Immature natural killer cell (primary cell): ENCODE measurements at regions not wholly inside any gene's neighbourhood (a gene's known extent, or its start where the extent isn't known, plus 50 kb on each side); places are given as distances from the start of the nearest gene placed in this dataset.

Source experiments
- DNase-seq, 3 donors: peaks; one replicate each; pipeline ENCODE4 v3.0.0; 2022; ENCODE audit warnings: mixed read lengths in 1 of 3
- H3K27ac Mint-ChIP-seq, 6 donors: one replicate each; pipeline ENCODE4 v1.8.0; 2020; ENCODE audit warnings: mixed read lengths in 6 of 6, mild to moderate bottlenecking in 5 of 6, inconsistent platforms in 4 of 6, moderate library complexity in 3 of 6
- H3K27me3 Mint-ChIP-seq, 3 donors: one replicate each; pipeline ENCODE4 v1.8.0; 2020 to 2021; ENCODE audit warnings: low read depth in 3 of 3, mild to moderate bottlenecking in 3 of 3, mixed read lengths in 3 of 3, moderate library complexity in 3 of 3, inconsistent platforms in 1 of 3
- H3K36me3 Mint-ChIP-seq, 3 donors: one replicate each; pipeline ENCODE4 v1.8.0; 2020; ENCODE audit warnings: mixed read lengths in 3 of 3, inconsistent platforms in 2 of 3, mild to moderate bottlenecking in 2 of 3
- H3K4me1 Mint-ChIP-seq, 2 donors: one replicate each; pipeline ENCODE4 v1.8.0; 2020; ENCODE audit warnings: inconsistent platforms in 2 of 2, mild to moderate bottlenecking in 2 of 2, mixed read lengths in 2 of 2, moderate library complexity in 1 of 2
- H3K4me3 Mint-ChIP-seq, 5 donors: one replicate each; pipeline ENCODE4 v1.8.0; 2020; ENCODE audit warnings: mild to moderate bottlenecking in 5 of 5, mixed read lengths in 5 of 5, inconsistent platforms in 3 of 5, moderate library complexity in 3 of 5
- H3K9me3 Mint-ChIP-seq, 6 donors: one replicate each; pipeline ENCODE4 v1.8.0; 2020; ENCODE audit warnings: mild to moderate bottlenecking in 6 of 6, mixed read lengths in 6 of 6, inconsistent platforms in 4 of 6, moderate library complexity in 3 of 6

DNA sequence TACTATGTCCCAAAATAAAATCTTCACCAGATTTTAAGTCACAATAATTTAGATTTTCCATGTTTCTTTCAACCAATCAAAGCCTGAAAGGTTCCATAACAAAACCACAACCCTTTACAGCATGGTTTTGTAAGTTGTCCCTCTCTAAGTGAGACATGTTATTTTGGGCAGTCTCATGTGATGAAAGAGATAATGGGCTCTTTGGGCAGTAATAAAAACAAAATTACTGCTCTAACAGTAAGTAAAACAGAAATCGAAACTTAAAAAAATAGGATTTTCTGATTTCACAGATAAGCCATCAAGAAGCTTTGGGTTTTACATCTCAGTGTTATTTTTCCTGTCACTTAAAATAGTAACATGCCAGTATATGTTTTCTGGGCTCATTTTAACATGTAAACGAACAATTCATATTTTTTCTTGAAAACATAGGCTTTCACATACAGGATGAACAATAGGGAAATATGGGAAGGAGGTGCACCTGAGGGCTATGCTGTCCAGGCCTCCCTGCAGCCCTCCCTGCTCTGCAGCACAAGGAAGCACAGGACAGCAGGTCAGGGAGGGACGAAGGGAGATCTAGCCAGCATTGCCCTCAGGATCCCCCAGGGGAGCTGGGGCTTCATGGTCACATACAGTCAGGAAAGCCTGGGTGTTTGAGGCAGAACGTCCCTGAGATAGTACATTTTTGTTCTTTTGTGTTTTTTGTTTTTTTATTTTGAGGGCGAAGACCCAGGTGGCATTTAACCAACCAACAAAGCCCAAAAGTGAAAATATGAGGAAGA, 157.4 kb downstream of the SHOX2 start:
- Mint-ChIP-seq H3K36me3 (no peaks in the 10 kb centered on the region), H3K27me3 (no peaks in the 10 kb centered on the region), H3K9me3 (peaks cover 1 to 12% (median 5%) of the 10 kb centered on the region in 6 donors), H3K27ac (no peak overlapping the region), H3K4me1 (no peaks in the 10 kb centered on the region), H3K4me3 (no peak overlapping the region)
- no peak for DNase-seq

DNA sequence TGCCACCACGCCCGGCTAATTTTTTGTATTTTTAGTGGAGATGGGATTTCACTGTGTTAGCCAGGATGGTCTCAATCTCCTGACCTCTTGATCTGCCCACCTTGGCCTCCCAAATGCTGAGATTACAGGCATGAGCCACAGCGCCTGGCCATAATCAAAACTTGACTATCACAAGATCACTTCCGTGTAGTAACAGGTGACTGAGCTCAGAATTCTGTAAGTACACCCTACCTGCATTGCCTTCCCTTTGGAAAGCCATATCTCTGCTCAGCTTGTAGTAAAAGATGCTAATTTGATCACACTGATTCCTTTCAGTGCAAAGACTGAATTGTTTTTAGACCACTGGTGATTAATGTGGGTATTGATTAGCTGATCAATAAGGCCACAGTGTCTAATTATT, 167.1 kb downstream of the SHOX2 start:
- Mint-ChIP-seq H3K36me3 (no peaks in the 10 kb centered on the region), H3K27me3 (peaks cover 0 to 5% (median 3%) of the 10 kb centered on the region in 3 donors), H3K27ac (no peak overlapping the region), H3K4me3 (no peak overlapping the region), H3K9me3 (peaks cover 0 to 11% (median 1%) of the 10 kb centered on the region in 6 donors), H3K4me1 (no peaks in the 10 kb centered on the region)
- no peak for DNase-seq

GRCh38 chr3:157938154-157938779, 168.0 kb downstream of the SHOX2 start:
- peaks cover 0 to 11% (median under 1%) of the 10 kb centered on the region in 6 donors for H3K9me3 Mint-ChIP-seq
- H3K4me1 Mint-ChIP-seq: no peaks in the 10 kb centered on the region
- DNase-seq: no peak
- peaks cover 0 to 4% (median 3%) of the 10 kb centered on the region in 3 donors for H3K27me3 Mint-ChIP-seq
- H3K36me3 Mint-ChIP-seq: no peaks in the 10 kb centered on the region
- H3K27ac Mint-ChIP-seq: no peak overlapping the region
- H3K4me3 Mint-ChIP-seq: no peak overlapping the region

DNA sequence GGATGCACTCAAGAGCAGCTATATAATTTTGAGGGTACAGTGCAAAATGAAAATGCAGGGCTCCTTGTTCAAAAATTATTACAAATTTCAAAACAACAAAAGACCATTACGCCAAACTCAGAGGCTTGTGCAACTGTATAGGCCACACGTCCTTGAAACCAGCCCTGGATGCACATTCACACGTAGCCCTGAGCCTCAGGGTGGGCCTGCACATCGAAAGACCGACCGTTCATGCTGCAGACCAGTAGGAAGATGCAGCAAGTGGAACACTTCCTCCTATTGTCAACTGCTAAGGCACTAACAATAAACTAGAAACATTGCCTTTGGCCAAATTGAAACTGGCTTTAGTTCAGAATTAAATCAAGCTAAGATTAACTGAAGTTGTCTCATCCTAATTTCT, 174.7 kb downstream of the SHOX2 start:
- no peaks in the 10 kb centered on the region for H3K4me1 Mint-ChIP-seq
- no peak overlapping the region for H3K4me3 Mint-ChIP-seq
- no peak for DNase-seq
- peaks cover 0 to 3% (median 0%) of the 10 kb centered on the region in 3 donors for H3K27me3 Mint-ChIP-seq
- H3K9me3 Mint-ChIP-seq: peaks cover 0 to 13% (median 0%) of the 10 kb centered on the region in 6 donors
- no peak overlapping the region for H3K27ac Mint-ChIP-seq
- no peaks in the 10 kb centered on the region for H3K36me3 Mint-ChIP-seq

- Mint-ChIP-seq H3K9me3 (peaks cover 0 to 16% (median 1%) of the 10 kb centered on the region in 6 donors), H3K27me3 (no peaks in the 10 kb centered on the region), H3K4me1 (no peaks in the 10 kb centered on the region), H3K36me3 (no peaks in the 10 kb centered on the region), H3K27ac (no peak overlapping the region), H3K4me3 (no peak overlapping the region)
- no peak for DNase-seq
These were observed 176.0 kb downstream of the SHOX2 start for GRCh38 chr3:157930000-157930780.

DNA sequence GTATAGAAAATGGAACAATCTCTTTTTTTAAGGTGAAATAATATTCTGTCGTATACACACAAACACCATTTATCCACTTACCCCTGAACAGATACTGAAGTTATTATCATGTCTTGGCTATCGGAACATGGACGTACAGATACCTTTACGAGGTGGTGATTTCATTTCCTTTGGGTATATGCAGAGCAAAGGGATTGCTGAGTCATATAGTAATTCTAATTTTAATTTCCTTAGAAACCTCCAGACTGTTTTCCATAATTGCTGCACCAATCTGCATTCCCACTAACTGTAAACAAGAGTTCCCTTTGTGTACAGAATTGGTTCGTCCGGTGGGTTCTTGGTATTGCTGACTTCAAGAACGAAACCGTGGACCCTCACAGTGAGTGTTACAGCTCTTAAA, 179.4 kb downstream of the SHOX2 start:
- no peak overlapping the region for H3K27ac Mint-ChIP-seq
- H3K36me3 Mint-ChIP-seq: no peaks in the 10 kb centered on the region
- peaks cover 0 to 16% (median 1%) of the 10 kb centered on the region in 6 donors for H3K9me3 Mint-ChIP-seq
- no peak for DNase-seq
- H3K27me3 Mint-ChIP-seq: peaks cover 0 to 4% (median 2%) of the 10 kb centered on the region in 3 donors
- H3K4me1 Mint-ChIP-seq: no peaks in the 10 kb centered on the region
- no peak overlapping the region for H3K4me3 Mint-ChIP-seq

- no peaks in the 10 kb centered on the region for H3K4me1 Mint-ChIP-seq
- H3K27me3 Mint-ChIP-seq: peaks cover 0 to 4% (median 4%) of the 10 kb centered on the region in 3 donors
- H3K36me3 Mint-ChIP-seq: no peaks in the 10 kb centered on the region
- peaks cover 0 to 10% (median 0%) of the 10 kb centered on the region in 6 donors for H3K9me3 Mint-ChIP-seq
- DNase-seq: no peak
- H3K27ac Mint-ChIP-seq: no peak overlapping the region
- no peak overlapping the region for H3K4me3 Mint-ChIP-seq
These were observed 183.6 kb downstream of the SHOX2 start for GRCh38 chr3:157922614-157923013.

DNA sequence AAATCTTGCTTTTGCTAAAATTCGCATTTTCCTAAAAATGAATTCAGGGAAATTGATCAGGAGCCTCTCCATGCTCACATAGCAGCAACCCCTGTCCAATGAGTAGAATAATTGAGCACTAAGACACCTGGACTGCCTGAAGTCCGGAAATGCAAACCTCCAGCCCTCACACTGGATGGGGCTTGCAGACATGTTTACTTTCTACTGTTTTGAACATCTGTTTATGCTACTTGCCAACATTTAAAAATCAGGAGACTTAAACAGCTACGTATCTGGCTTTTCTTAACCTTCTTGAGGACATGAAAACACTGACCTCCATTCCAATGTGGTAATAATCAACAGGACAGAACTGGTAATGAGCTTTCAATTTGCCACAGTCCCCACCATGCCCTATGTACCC, 184.4 kb downstream of the SHOX2 start:
- H3K27me3 Mint-ChIP-seq: peaks cover 0 to 4% (median 4%) of the 10 kb centered on the region in 3 donors
- no peak overlapping the region for H3K27ac Mint-ChIP-seq
- DNase-seq: no peak
- peaks cover 0 to 17% (median 0%) of the 10 kb centered on the region in 6 donors for H3K9me3 Mint-ChIP-seq
- no peak overlapping the region for H3K4me3 Mint-ChIP-seq
- no peaks in the 10 kb centered on the region for H3K4me1 Mint-ChIP-seq
- H3K36me3 Mint-ChIP-seq: no peaks in the 10 kb centered on the region

- H3K36me3 Mint-ChIP-seq: no peaks in the 10 kb centered on the region
- no peak for DNase-seq
- no peak overlapping the region for H3K4me3 Mint-ChIP-seq
- H3K27me3 Mint-ChIP-seq: peaks cover 0 to 4% (median 4%) of the 10 kb centered on the region in 3 donors
- no peak overlapping the region for H3K27ac Mint-ChIP-seq
- peaks cover 0 to 15% (median 0%) of the 10 kb centered on the region in 6 donors for H3K9me3 Mint-ChIP-seq
- H3K4me1 Mint-ChIP-seq: no peaks in the 10 kb centered on the region
These were observed 185.2 kb downstream of the SHOX2 start for GRCh38 chr3:157920822-157921700.

DNA sequence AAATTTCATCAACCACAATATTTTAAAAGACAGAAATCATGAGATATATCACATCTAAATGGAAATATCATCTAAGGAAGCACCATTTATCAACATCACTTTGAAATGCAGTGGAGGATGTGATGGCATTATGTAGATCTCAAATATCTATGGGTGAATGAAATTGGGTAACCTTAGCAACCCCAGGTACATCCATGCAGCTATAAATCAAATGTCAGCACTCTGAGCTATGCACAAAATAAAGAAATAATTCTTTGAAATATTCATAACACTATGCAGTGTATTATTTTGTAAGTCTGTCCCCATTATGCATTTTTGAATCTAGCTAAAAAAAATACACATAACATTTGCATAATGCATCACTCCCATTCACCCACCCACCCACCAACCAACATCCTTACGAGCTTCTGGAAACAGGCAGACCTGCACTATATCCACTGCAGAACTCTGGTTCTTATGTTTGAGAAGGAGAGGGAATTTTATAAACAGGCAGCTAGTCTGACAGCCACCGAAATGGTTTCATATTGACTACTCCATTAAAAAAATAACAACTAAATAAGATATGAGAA, 186.8 kb downstream of the SHOX2 start:
- H3K4me1 Mint-ChIP-seq: no peaks in the 10 kb centered on the region
- H3K27me3 Mint-ChIP-seq: peaks cover 0 to 4% (median 4%) of the 10 kb centered on the region in 3 donors
- peaks cover 0 to 9% (median under 1%) of the 10 kb centered on the region in 6 donors for H3K9me3 Mint-ChIP-seq
- H3K36me3 Mint-ChIP-seq: no peaks in the 10 kb centered on the region
- DNase-seq: no peak
- no peak overlapping the region for H3K4me3 Mint-ChIP-seq
- no peak overlapping the region for H3K27ac Mint-ChIP-seq

GRCh38 chr3:157918402-157918801, 187.8 kb downstream of the SHOX2 start:
- H3K36me3 Mint-ChIP-seq: no peaks in the 10 kb centered on the region
- DNase-seq: no peak
- peaks cover 0 to 4% (median 4%) of the 10 kb centered on the region in 3 donors for H3K27me3 Mint-ChIP-seq
- H3K9me3 Mint-ChIP-seq: peaks cover 0 to 9% (median under 1%) of the 10 kb centered on the region in 6 donors
- H3K4me1 Mint-ChIP-seq: no peaks in the 10 kb centered on the region
- no peak overlapping the region for H3K27ac Mint-ChIP-seq
- no peak overlapping the region for H3K4me3 Mint-ChIP-seq

DNA sequence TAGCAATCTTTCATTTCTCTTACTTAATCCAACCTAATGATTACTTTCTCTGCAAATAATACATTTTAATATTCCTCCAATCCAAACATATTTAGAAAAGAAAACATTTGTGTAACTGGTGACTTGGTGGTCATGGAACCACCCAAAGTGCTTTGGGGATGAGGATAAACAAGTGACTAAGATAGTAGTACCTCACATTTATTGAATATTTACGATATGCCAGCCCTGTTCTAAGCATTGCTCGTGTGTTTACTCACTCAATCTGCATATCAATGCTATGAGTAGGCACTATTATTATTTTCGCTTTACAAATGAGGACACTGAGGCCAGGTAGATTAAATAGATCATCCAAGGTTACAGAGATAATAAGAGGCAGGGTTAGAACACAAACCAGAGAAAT, 189.5 kb downstream of the SHOX2 start:
- no peaks in the 10 kb centered on the region for H3K4me1 Mint-ChIP-seq
- no peak for DNase-seq
- H3K4me3 Mint-ChIP-seq: no peak overlapping the region
- H3K9me3 Mint-ChIP-seq: peaks cover 0 to 9% (median under 1%) of the 10 kb centered on the region in 6 donors
- H3K27ac Mint-ChIP-seq: no peak overlapping the region
- H3K27me3 Mint-ChIP-seq: peaks cover 0 to 2% (median 0%) of the 10 kb centered on the region in 3 donors
- H3K36me3 Mint-ChIP-seq: no peaks in the 10 kb centered on the region

DNA sequence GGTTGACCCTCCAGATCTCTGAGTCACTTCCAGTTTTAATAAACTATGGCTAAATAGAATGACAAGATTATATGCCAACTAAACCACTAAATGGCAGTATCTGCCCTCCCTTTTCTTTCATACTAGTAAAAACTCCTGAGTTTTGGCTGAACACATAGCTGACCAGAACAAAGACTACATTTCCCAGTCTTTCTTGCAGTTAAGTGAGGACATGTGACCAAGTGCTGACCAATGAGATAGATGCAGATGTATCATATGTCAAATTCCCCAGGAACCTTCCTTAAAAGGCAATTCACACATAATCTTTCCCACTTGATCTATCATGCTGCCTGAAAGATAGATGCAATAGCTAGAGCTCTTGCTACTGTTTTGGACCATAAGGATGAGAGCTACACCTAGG, 191.3 kb downstream of the SHOX2 start:
- DNase-seq: no peak
- Mint-ChIP-seq H3K27ac (no peak overlapping the region), H3K9me3 (peaks cover 0 to 9% (median 2%) of the 10 kb centered on the region in 6 donors), H3K4me1 (no peaks in the 10 kb centered on the region), H3K27me3 (peaks cover 0 to 2% (median 0%) of the 10 kb centered on the region in 3 donors), H3K36me3 (no peaks in the 10 kb centered on the region), H3K4me3 (no peak overlapping the region)
